ENCODE measurements at regions not wholly inside any gene's neighbourhood (a gene's known extent, or its start where the extent isn't known, plus 50 kb on each side); places are given as distances from the start of the nearest gene placed in this dataset.
"Not testable (repeated sequence)": the region's sequence is repeated elsewhere in the genome, so short reads cannot be mapped to it uniquely, and the experiment has no call there.

- no peak for DNase-seq (ENCODE audit: low read depth)
- TF ChIP-seq CTCF (conservative IDR thresholded peaks at IDR 0.05; ENCODE audit: control insufficient read depth, insufficient read depth, low read depth, low read length) = no peak
Observed at GRCh38 chr7:45278763-45279398, 121.3 kb downstream of the RAMP3 start.

GRCh38 chr7:45289611-45290010, 132.0 kb downstream of the RAMP3 start:
- not testable (repeated sequence) for DNase-seq (ENCODE audit: low read depth); H3K4me3 ChIP-seq (ENCODE audit: control insufficient read depth, low read depth, low read length)

More at GRCh38 chr7:45278763-45279398, 121.3 kb downstream of the RAMP3 start:
- H3K4me3 ChIP-seq (ENCODE audit: control insufficient read depth, low read depth, low read length) = no peak overlapping the region

- H3K4me3 ChIP-seq (ENCODE audit: control insufficient read depth, low read depth, low read length) = no peak overlapping the region
- DNase-seq (ENCODE audit: low read depth) = no peak
- no peak for TF ChIP-seq CTCF (conservative IDR thresholded peaks at IDR 0.05; ENCODE audit: control insufficient read depth, insufficient read depth, low read depth, low read length)
Observed at GRCh38 chr7:45290880-45291279, 133.3 kb downstream of the RAMP3 start.

- H3K4me3 ChIP-seq (ENCODE audit: control insufficient read depth, low read depth, low read length) = no peak overlapping the region
- TF ChIP-seq CTCF (conservative IDR thresholded peaks at IDR 0.05; ENCODE audit: control insufficient read depth, insufficient read depth, low read depth, low read length) = no peak
- DNase-seq (ENCODE audit: low read depth) = no peak
Observed at GRCh38 chr7:45292481-45292880, 134.9 kb downstream of the RAMP3 start.

- TF ChIP-seq CTCF (conservative IDR thresholded peaks at IDR 0.05; ENCODE audit: control insufficient read depth, insufficient read depth, low read depth, low read length) = no peak
- DNase-seq (ENCODE audit: low read depth) = no peak
- no peak overlapping the region for H3K4me3 ChIP-seq (ENCODE audit: control insufficient read depth, low read depth, low read length)
Observed at GRCh38 chr7:45293295-45293942, 135.8 kb downstream of the RAMP3 start.

GRCh38 chr7:45294559-45294958, 137.0 kb downstream of the RAMP3 start:
- no peak for DNase-seq (ENCODE audit: low read depth)
- no peak overlapping the region for H3K4me3 ChIP-seq (ENCODE audit: control insufficient read depth, low read depth, low read length)
- no peak for TF ChIP-seq CTCF (conservative IDR thresholded peaks at IDR 0.05; ENCODE audit: control insufficient read depth, insufficient read depth, low read depth, low read length)

- H3K4me3 ChIP-seq (ENCODE audit: control insufficient read depth, low read depth, low read length) = no peak overlapping the region
- peak; percentile 4 for DNase-seq (ENCODE audit: low read depth)
- TF ChIP-seq CTCF (conservative IDR thresholded peaks at IDR 0.05; ENCODE audit: control insufficient read depth, insufficient read depth, low read depth, low read length) = no peak
Observed at GRCh38 chr7:45295222-45295621, 137.6 kb downstream of the RAMP3 start.

Data from fibroblast of mammary gland (primary cell).